Neural cell (in vitro differentiated cells): ENCODE measurements at regions not wholly inside any gene's neighbourhood (a gene's known extent, or its start where the extent isn't known, plus 50 kb on each side); places are given as distances from the start of the nearest gene placed in this dataset.

Experiments
- H2AFZ ChIP-seq: fragments of 200-600, 300-800 bp; sonication (generic), shearing (Covaris generic); 2 replicates; pipeline ENCODE4 v1.6.0; 2014; ENCODE audit warnings: low read depth, mild to moderate bottlenecking, antibody characterized with exemption, low read length, moderate library complexity
- H3F3A ChIP-seq: fragments of 200-600 bp; shearing (Covaris generic); 2 replicates; pipeline ENCODE4 v1.6.1; 2016; ENCODE audit warnings: mild to moderate bottlenecking, moderate library complexity, mixed read lengths, antibody characterized with exemption, low read length; ENCODE audit not compliant: insufficient read depth, poor library complexity, severe bottlenecking
- H3K27ac ChIP-seq: fragments of 200-600, 300-800 bp; sonication (generic), shearing (Covaris generic); 2 replicates; pipeline ENCODE4 v1.5.1; 2014; ENCODE audit warnings: mild to moderate bottlenecking, low read length, moderate library complexity
- H3K27me3 ChIP-seq: fragments of 300-800, 200-600 bp; sonication (generic), shearing (Covaris generic); 2 replicates; pipeline ENCODE4 v1.6.0; 2014; ENCODE audit warnings: mild to moderate bottlenecking, low read depth, low read length, moderate library complexity; ENCODE audit not compliant: insufficient read depth
- H3K36me3 ChIP-seq: fragments of 300-800, 200-600 bp; sonication (generic), shearing (Covaris generic); 2 replicates; pipeline ENCODE4 v1.5.1; 2014; ENCODE audit warnings: mild to moderate bottlenecking, antibody characterized with exemption, low read length, moderate library complexity; ENCODE audit not compliant: insufficient read depth
- H3K4me2 ChIP-seq: fragments of 300-800, 200-600 bp; sonication (generic), shearing (Covaris generic); 2 replicates; pipeline ENCODE4 v1.6.0; 2014; ENCODE audit warnings: mild to moderate bottlenecking, low read length
- H3K4me3 ChIP-seq: fragments of 300-800, 200-600 bp; sonication (generic), shearing (Covaris generic); 2 replicates; pipeline ENCODE4 v1.5.1; 2014; ENCODE audit warnings: mild to moderate bottlenecking, low read length, moderate library complexity
- H3K79me2 ChIP-seq: fragments of 200-600 bp; shearing (Covaris generic); replicated peaks from 2 replicates; pipeline ENCODE4 v1.6.0; 2014; ENCODE audit warnings: mild to moderate bottlenecking, low read length, moderate library complexity; ENCODE audit not compliant: insufficient read depth
- H3K9ac ChIP-seq: fragments of 300-800, 200-600 bp; sonication (generic), shearing (Covaris generic); 2 replicates; pipeline ENCODE4 v1.6.1; 2016; ENCODE audit warnings: mild to moderate bottlenecking, low read length, mixed read lengths
- H3K9me2 ChIP-seq: fragments of 200-600 bp; shearing (Covaris generic); 2 replicates; pipeline ENCODE4 v1.6.1; 2016; ENCODE audit warnings: mild to moderate bottlenecking, low read length, mixed read lengths; ENCODE audit not compliant: insufficient read depth
- H3K9me3 ChIP-seq: fragments of 200-600, 300-800 bp; sonication (generic), shearing (Covaris generic); 2 replicates; pipeline ENCODE4 v1.6.1; 2016; ENCODE audit warnings: mild to moderate bottlenecking, mixed run types, low read length, moderate library complexity, mixed read lengths
- H4K20me1 ChIP-seq: fragments of 200-600 bp; shearing (Covaris generic); 2 replicates; pipeline ENCODE4 v1.6.1; 2016; ENCODE audit warnings: mild to moderate bottlenecking, mixed run types; ENCODE audit not compliant: insufficient read depth
- CTCF ChIP-seq: fragments of 450-650 bp; IDR thresholded peaks from 2 replicates; pipeline ENCODE4 v1.5.1; 2014; ENCODE audit warnings: antibody characterized with exemption, mild to moderate bottlenecking, moderate library complexity; ENCODE audit not compliant: poor library complexity, severe bottlenecking
- EP300 ChIP-seq: fragments of 450-650 bp; conservative IDR thresholded peaks from 2 replicates; pipeline ENCODE4 v1.6.1; 2014; ENCODE audit warnings: antibody characterized with exemption, mild to moderate bottlenecking, moderate library complexity; ENCODE audit not compliant: poor library complexity, severe bottlenecking
- EZH2 ChIP-seq: fragments of 200-600, 300-800 bp; shearing (Covaris generic), sonication (generic); IDR thresholded peaks from 2 replicates; pipeline ENCODE4 v1.6.1; 2014; ENCODE audit warnings: antibody characterized with exemption, low read length, borderline replicate concordance, mild to moderate bottlenecking; ENCODE audit not compliant: insufficient read depth, poor library complexity, severe bottlenecking
- MXI1 ChIP-seq: fragments of 450-650 bp; conservative IDR thresholded peaks from 2 replicates; pipeline ENCODE4 v1.6.1; 2014; ENCODE audit warnings: antibody characterized with exemption, mild to moderate bottlenecking; ENCODE audit not compliant: poor library complexity, severe bottlenecking
- POLR2AphosphoS5 ChIP-seq: IDR thresholded peaks from 2 replicates; pipeline ENCODE4 v1.6.1; 2012
- RAD21 ChIP-seq: fragments of 450-650 bp; conservative IDR thresholded peaks from 2 replicates; pipeline ENCODE4 v1.6.1; 2014; ENCODE audit warnings: antibody characterized with exemption, mild to moderate bottlenecking, moderate library complexity
- SMC3 ChIP-seq: fragments of 450-650 bp; conservative IDR thresholded peaks from 2 replicates; pipeline ENCODE4 v1.6.1; 2014; ENCODE audit warnings: antibody characterized with exemption, mild to moderate bottlenecking, moderate library complexity; ENCODE audit not compliant: poor library complexity
- TAF1 ChIP-seq: IDR thresholded peaks from 2 replicates; pipeline ENCODE4 v1.6.1; 2012; ENCODE audit warnings: low read depth
- TF ChIP-seq, protein P1 (sequence below): IDR thresholded peaks from 2 replicates; pipeline ENCODE4 v1.6.1; 2012; ENCODE audit warnings: borderline replicate concordance

GRCh38 chr10:20627087-20627486 lies 270.0 kb downstream of the NEBL start:
- no peak overlapping the region for H2AFZ ChIP-seq
- no peaks in the 10 kb centered on the region for H3F3A ChIP-seq
- H3K9me2 ChIP-seq = no peaks in the 10 kb centered on the region
- no peak overlapping the region for H3K27ac ChIP-seq
- no peak overlapping the region for H3K4me3 ChIP-seq
- H3K27me3 ChIP-seq = no peaks in the 10 kb centered on the region
- H3K36me3 ChIP-seq = no peaks in the 10 kb centered on the region
- H3K9me3 ChIP-seq = no peaks in the 10 kb centered on the region
- H4K20me1 ChIP-seq = no peaks in the 10 kb centered on the region
- no peak for TF ChIP-seq POLR2AphosphoS5
- TF ChIP-seq, protein P1, sequence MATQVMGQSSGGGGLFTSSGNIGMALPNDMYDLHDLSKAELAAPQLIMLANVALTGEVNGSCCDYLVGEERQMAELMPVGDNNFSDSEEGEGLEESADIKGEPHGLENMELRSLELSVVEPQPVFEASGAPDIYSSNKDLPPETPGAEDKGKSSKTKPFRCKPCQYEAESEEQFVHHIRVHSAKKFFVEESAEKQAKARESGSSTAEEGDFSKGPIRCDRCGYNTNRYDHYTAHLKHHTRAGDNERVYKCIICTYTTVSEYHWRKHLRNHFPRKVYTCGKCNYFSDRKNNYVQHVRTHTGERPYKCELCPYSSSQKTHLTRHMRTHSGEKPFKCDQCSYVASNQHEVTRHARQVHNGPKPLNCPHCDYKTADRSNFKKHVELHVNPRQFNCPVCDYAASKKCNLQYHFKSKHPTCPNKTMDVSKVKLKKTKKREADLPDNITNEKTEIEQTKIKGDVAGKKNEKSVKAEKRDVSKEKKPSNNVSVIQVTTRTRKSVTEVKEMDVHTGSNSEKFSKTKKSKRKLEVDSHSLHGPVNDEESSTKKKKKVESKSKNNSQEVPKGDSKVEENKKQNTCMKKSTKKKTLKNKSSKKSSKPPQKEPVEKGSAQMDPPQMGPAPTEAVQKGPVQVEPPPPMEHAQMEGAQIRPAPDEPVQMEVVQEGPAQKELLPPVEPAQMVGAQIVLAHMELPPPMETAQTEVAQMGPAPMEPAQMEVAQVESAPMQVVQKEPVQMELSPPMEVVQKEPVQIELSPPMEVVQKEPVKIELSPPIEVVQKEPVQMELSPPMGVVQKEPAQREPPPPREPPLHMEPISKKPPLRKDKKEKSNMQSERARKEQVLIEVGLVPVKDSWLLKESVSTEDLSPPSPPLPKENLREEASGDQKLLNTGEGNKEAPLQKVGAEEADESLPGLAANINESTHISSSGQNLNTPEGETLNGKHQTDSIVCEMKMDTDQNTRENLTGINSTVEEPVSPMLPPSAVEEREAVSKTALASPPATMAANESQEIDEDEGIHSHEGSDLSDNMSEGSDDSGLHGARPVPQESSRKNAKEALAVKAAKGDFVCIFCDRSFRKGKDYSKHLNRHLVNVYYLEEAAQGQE = no peak
- TF ChIP-seq TAF1 = no peak
- TF ChIP-seq RAD21 = no peak
- no peak for TF ChIP-seq EP300
- H3K9ac ChIP-seq = no peak overlapping the region
- H3K79me2 ChIP-seq = no peaks in the 10 kb centered on the region
- no peak overlapping the region for H3K4me2 ChIP-seq

DNA sequence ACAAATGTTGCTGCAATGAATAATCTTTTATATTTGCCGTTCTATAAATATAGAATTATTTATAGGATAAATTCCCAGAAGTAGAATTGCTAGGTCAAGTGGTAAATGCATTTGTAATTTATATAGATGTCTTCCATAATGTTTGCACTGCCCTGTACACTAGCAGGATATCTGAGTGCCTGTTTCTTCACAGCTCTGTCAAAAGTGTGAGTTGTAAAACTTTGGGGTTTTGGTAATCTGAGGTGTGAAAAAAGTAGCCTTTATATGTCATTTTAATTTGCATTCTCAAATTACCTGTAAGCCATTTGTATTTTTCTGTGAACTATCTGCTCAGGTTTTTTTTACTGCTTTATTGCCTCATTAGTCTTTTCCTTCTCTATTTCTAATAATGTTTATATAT lies 271.2 kb downstream of the NEBL start:
- H3K4me3 ChIP-seq = no peak overlapping the region
- H3K27ac ChIP-seq = no peak overlapping the region
- no peaks in the 10 kb centered on the region for H3K9me2 ChIP-seq
- no peak overlapping the region for H2AFZ ChIP-seq
- no peaks in the 10 kb centered on the region for H3K9me3 ChIP-seq
- no peak overlapping the region for H3K9ac ChIP-seq
- no peaks in the 10 kb centered on the region for H3F3A ChIP-seq
- TF ChIP-seq RAD21 = no peak
- no peak for TF ChIP-seq EP300
- no peak for TF ChIP-seq EZH2
- no peak for TF ChIP-seq TAF1
- TF ChIP-seq, protein P1 = no peak
- TF ChIP-seq POLR2AphosphoS5 = no peak
- no peak for TF ChIP-seq CTCF
- TF ChIP-seq SMC3 = no peak
- no peak for TF ChIP-seq MXI1
- H3K79me2 ChIP-seq = no peaks in the 10 kb centered on the region
- H3K27me3 ChIP-seq = no peaks in the 10 kb centered on the region
- H4K20me1 ChIP-seq = no peaks in the 10 kb centered on the region
- H3K4me2 ChIP-seq = no peak overlapping the region
- H3K36me3 ChIP-seq = no peaks in the 10 kb centered on the region
